C4-2B (cell line): ENCODE measurements at regions not wholly inside any gene's neighbourhood (a gene's known extent, or its start where the extent isn't known, plus 50 kb on each side); places are given as distances from the start of the nearest gene placed in this dataset.

Experiments used
- CTCF ChIP-seq: fragments of 450-650 bp; conservative IDR thresholded peaks from 2 replicates; pipeline ENCODE4 v1.5.1; 2017; ENCODE audit warnings: mild to moderate bottlenecking
- ZFX ChIP-seq: fragments of 450-650 bp; IDR thresholded peaks from 2 replicates; pipeline ENCODE4 v1.6.1; 2017

- TF ChIP-seq CTCF (no peak), ZFX (no peak)
Observed at GRCh38 chr19:20325151-20325550, 158.1 kb downstream of the ZNF486 start.
